NCI-H1417 (cell line): ENCODE measurements at regions not wholly inside any gene's neighbourhood (a gene's known extent, or its start where the extent isn't known, plus 50 kb on each side); places are given as distances from the start of the nearest gene placed in this dataset.
"Not testable (repeated sequence)": the region's sequence is repeated elsewhere in the genome, so short reads cannot be mapped to it uniquely, and the experiment has no call there.

Experiments used
- DNase-seq, 3 experiments: peaks; one replicate each; lab custom pipeline; 2025; lab: John Stamatoyannopoulos, UW

- DNase-seq, result not testable (repeated sequence)
Observed at GRCh38 chr2:90224767-90225166, 1533.3 kb downstream of the RPIA start.

DNA sequence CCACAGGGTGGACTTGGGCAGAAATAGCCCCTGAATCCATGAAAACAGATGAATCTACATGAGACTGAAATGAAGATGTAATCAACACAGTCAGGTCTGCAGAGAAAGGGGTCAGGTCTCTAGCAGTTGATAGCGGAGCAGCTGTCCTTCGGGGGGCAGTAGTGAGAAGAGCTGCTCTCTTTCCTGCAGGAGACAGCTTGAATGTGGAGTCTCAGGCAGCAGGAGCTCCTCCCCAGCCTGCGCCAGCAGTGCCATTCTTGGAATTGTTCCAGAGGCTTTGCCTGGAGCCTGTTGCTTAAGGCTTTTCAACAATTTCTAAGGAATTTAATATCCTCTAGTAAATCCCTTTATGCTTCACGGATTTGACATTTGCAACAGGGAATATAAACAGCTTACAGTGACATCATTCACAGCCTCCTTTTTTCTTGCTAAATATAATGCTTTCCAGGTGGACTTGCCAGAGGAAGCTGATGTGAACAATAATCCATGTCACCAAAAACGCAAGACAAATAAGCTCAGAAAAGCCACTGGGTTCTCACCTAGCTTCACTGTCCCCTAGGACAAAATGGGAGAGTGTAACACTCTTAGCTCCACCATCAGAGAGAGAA, 1535.1 kb downstream of the RPIA start:
- not testable (repeated sequence) for DNase-seq

GRCh38 chr2:90231199-90231598, 1539.7 kb downstream of the RPIA start:
- DNase-seq, result not testable (repeated sequence)

GRCh38 chr2:90235452-90235851, 1544.0 kb downstream of the RPIA start:
- DNase-seq, result not testable (repeated sequence)

DNA sequence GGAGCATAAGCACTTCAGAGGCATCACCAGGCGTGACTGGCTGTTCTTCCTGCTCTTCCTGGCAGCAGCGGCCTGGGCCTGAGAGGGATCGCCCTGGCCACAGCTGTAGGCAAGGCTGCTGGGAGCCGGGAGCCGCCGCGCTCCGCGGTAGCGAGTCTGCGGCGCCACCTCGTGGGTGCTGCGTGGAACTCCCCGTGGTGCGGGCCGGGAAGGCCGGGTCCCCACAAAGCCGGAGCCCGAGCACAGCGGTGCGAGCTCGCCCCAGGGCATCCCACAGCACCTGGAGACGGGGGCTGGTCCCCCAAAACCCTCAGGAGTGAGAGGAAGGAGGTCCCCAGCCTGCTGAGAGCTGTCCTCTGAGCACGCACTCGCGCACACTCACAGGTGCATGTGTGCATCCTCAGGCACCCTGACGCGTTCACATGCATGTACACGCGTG, 1546.5 kb downstream of the RPIA start:
- peak in 1 of 3 experiments; percentile 13 for DNase-seq

GRCh38 chr2:90238505-90239230, 1547.2 kb downstream of the RPIA start:
- not testable (repeated sequence) for DNase-seq

DNA sequence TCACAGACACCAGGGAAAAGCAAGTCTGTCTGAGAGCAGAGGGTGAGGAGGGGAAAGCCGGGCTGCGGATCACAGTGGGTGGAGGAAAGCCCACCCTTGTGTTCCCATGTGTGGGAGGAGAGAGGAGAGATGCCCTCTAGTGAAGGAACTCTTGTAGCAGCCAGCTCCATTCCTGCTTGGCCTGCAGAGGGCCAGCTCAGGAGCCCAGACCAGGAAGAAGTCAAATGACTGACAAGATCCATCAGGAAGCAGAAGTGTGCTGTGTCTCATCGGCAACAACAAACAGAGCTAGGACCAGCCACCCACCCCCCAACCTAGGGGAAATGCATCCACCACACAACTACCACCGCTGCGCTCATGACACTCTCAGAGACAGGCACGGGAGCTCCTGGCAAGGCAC, 1548.3 kb downstream of the RPIA start:
- not testable (repeated sequence) for DNase-seq

GRCh38 chr2:90244902-90245765, 1553.7 kb downstream of the RPIA start:
- DNase-seq, result not testable (repeated sequence)

GRCh38 chr2:90248400-90248799, 1556.9 kb downstream of the RPIA start:
- not testable (repeated sequence) for DNase-seq

DNA sequence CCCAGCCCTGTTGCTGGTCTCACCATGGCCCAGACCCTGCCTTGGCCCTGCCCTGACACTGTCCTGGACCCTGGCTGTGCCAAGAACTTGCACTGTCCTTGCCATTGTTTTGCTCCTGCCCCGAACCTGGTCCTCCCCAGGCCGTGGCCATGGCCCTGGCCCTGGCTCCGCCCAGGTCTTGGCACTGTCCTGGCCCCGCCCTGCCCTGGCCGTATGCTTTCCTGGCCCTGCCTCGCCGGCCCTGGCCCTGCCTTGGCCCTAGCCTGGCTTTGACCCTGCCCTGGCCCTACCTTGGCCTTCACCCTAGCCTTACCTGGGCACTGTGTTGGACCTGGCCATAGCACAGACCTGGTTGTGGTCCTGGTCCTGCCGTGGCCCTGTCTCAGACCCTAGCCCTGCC, 1558.9 kb downstream of the RPIA start:
- DNase-seq, result not testable (repeated sequence)

GRCh38 chr2:90251576-90251975, 1560.1 kb downstream of the RPIA start:
- DNase-seq, result not testable (repeated sequence)

- not testable (repeated sequence) for DNase-seq
Observed at GRCh38 chr2:90253306-90253705, 1561.8 kb downstream of the RPIA start.

DNA sequence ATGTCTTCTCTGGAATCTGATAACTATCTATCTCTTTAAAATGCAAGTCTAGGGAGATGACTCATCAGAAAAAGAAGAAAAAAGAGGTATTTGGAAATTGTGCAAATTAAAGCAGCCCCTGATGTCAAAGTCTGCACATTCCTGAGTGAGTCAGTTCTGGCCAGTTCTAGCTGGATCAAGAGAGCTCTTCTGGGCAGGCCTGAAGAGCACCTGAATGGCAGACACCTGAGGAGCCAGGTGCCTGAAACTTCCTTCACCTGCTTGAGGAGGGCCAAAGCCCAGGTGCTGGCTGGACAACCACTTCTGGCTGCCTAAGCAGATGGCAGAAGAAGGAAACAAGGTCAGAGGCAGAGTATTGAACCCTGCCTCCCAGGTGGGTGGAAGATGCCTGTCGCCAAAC, 1575.4 kb downstream of the RPIA start:
- not testable (repeated sequence) for DNase-seq

- DNase-seq, result not testable (repeated sequence)
Observed at GRCh38 chr2:90287751-90288150, 1596.3 kb downstream of the RPIA start.

GRCh38 chr2:90288396-90288795, 1596.9 kb downstream of the RPIA start:
- DNase-seq, result not testable (repeated sequence)

DNA sequence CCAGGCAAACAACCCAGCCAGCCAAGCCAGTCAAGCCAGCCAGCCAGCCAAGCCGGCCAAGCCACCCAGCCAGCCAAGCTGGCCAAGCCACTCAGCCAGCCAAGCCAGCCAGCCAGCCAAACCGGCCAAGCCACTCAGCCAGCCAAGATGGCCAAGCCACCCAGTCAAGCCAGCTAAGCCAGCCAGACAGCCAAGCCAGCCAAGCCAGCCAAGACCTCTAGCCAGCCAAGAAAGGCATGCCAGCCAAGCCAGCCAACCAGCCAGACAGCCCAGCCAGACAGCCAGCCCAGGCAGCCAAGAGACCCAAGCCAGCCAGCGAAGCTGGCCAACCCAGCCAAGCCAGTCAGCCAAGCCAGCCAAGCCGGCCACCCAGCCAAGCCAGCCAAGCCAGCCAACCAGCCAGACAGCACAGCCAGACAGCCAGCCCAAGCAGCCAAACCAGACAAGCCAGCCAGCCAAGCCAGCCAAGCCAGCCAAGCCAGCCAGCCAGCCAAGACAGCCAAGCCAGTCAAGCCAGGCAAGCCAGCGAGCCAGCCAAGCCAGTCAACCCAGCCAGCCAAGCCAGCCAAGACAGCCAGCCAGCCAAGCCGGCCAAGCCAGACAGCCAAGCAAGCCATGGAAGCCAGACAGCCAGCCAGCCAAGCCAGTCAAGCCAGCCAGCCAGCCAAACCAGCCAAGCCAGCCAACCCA, 1598.0 kb downstream of the RPIA start:
- not testable (repeated sequence) for DNase-seq

DNA sequence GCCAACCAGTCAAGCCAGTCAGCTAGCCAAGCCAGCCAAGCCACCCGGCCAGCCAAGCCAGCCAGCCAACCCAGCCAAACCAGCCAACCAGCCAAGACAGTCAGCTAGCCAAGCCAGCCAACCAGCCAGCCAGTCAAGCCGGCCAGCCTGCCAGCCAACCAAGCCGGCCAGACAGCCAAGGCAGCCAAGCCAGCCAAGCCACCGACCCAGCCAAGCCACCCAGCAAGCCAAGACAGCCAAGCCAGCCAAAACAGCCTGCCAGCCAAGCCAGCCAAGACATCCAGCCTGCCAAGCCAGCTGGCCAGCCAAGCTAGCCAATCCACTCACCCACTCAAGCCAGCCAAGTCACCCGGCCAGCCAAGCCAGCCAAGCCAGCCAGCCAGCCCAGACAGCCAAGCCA, 1599.2 kb downstream of the RPIA start:
- DNase-seq, result not testable (repeated sequence)

DNA sequence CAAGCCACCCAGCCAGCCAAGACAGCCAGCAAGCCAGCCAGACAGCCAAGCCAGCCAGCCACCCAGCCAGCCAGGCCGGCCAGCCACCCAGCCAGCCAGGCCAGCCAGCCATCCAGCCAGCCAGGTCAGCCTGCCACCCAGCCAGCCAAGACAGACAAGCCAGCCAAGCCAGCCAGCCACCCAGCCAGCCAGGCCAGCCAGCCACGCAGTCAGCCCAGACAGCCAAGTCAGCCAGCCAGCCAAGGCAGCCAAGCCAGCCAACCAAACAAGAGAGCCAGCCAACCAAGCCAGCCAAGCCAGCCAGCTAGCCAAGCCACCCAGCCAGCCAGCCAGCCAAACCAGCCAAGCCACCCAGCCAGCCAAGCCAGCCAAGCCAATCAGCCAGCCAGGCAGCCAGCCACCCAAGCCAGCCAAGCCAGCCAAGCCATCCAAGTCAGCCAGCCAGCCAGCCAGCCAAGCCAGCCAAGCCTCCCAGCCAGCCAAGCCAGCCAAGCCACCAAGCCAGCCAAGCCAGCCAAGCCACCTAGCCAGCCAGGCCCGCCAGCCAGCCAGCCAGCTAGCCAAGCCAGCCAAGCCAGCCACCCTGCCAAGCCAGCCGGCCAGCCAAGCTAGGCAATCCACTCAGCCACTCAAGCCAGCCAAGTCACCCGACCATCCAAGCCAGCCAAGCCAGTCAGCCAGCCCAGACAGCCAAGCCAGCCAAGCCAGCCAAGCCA, 1599.9 kb downstream of the RPIA start:
- not testable (repeated sequence) for DNase-seq

GRCh38 chr2:90291934-90292333, 1600.5 kb downstream of the RPIA start:
- DNase-seq, result not testable (repeated sequence)

DNA sequence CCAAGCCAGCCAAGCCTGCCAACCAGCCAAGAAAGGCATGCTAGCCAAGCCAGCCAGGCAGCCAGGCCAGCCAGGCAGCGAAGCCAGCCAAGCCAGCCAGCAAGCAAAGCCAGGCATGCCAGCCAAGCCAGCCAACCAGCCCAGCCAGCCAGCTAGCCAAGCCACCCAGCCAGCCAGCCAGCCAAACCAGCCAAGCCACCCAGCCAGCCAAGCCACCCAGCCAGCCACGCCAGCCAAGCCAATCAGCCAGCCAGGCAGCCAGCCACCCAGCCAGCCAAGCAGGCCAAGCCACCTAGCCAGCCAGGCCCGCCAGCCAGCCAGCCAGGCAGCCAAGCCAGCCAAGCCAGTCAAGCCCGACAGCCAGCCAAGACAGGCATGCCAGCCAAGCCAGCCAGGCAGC, 1601.0 kb downstream of the RPIA start:
- DNase-seq, result not testable (repeated sequence)

DNA sequence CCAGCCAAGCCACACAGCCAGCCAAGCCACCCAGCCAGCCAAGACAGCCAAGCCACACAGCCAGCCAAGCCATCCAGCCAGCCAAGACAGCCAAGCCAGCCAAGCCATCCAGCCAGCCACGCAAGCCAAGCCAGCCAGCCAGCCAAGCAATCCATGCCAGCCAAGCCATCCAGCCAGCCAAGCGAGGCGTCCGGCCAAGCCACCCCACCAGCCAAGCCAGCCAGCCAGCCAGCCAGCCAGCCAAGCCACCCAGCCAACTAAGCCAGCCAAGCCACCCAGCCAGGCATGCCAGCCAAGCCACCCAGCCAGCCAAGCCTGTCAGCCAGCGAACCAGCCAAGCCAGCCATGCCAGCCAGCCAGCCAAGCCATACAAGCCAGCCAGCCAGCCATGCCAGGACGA, 1601.8 kb downstream of the RPIA start:
- not testable (repeated sequence) for DNase-seq
